Stimulated activated CD4-positive, alpha-beta T cell treated with anti-CD3 and anti-CD28 coated beads, Interleukin-12 subunit alpha, Interleukin-12 subunit beta, amount 100 ng/mL, for 4 hours (primary cell): ENCODE measurements at regions not wholly inside any gene's neighbourhood (a gene's known extent, or its start where the extent isn't known, plus 50 kb on each side); places are given as distances from the start of the nearest gene placed in this dataset.
"Not testable (repeated sequence)": the region's sequence is repeated elsewhere in the genome, so short reads cannot be mapped to it uniquely, and the experiment has no call there.

Experiments used
- DNase-seq: peaks from one replicate; pipeline ENCODE4 v3.0.0-alpha.2; 2020

DNA sequence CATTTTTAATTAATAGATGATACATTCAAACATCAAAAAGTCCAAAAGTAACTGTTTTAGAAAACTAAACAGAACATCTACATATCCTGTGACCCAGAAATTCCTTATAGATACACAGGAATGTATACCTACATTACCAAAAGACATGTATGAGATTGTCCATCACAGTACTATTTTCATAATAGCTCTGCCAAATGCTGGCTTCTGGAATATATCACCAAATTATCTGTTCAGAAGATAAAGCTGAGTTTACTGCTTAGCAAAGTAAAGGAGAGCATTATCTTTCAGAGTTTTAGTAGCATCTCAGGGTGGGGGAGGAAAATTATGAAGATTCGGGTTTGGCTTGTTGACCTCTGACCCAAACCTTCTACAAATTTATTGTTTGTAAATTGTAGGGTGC lies 368.9 kb upstream of the SLC7A11 start:
- no peak for DNase-seq

DNA sequence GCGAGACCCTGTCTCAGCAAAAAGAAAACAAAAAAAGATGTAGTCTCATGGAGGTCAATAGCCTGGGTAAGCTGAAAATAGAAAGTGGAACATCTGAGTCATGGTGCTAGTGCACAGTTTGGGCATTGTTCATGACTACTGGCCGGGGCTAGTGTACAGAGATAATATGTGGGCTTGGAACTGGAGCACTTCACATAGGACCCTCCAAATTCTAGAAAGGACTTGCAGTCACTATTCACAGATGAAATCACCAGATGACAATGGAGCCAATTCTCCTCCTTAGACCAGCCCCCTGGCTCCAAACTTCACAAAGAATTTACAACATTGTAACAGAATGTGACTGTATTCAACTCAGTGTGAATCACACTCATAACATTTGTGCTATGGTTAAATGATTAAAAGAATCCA lies 367.8 kb upstream of the SLC7A11 start:
- DNase-seq: no peak

DNA sequence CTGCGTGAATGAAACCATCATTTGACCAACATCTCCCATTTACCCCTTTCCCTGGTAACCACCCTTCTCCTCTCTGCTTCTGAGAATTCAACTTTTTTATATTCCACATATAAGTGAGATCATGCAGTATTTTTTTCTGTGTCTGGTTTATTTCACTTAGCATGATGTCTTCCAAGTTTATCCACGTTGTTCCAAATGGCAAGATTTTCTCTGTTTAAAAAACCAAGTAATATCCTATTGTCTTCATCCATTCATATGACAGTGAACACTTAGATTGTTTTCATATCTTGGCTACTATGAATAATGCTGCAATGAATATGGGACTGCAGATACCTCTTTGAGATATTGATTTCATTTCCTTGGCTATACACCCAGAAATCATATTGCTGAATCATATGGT lies 362.4 kb upstream of the SLC7A11 start:
- DNase-seq: no peak

DNA sequence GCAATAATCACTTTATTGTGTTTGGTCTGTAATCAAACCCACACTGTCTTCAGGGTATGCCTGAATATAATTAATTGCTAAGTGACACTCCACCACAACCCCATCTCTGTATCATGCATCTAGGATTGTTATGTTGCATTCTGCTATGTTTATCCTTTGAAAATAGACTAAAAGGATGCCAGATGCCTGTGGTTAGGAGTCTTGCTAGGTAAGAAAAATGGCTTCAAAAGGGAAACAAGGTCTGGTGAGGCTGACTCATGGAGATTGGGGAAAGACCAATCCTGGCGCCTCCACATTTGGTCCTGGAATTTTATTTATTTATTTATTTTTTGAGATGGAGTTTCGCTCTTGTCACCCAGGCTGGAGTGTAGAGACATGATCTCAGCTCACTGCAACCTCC lies 360.5 kb upstream of the SLC7A11 start:
- no peak for DNase-seq

DNA sequence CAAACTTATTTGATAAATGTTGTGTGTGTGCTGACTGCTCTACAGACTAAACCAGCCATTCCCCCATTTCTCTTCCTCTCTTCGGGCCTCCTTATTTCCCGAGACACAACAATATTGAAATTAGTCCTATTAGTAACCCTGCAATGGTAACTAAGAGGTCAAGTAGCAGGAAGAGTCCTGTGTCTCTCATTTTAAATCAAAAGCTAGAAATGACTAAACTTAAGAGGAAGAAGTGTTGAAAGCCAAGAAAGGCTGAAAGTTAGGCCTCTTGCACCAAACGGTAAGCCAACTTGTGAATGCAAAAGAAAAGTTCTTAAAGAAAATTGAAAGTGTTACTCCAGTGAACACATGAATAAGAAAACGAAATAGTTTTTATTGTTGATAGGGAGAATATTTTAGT lies 357.8 kb upstream of the SLC7A11 start:
- DNase-seq: no peak

DNA sequence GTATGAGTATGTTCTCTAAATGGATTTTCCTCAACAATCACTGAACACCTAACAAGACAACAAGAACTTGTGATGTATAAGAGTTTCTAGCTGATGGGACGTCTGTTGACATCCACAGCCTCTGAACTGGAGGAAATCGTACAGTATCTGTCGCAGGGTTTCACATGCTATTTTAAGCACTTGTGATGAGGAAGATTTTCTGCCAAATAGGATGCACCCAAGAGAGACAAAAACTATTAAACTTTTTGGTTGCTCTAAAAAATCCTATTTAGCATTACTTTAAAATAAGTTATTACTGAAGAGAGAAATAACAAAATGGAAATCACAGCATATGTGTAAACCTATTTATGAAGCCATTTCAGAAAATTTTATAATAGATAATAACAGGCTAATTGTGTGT lies 356.1 kb upstream of the SLC7A11 start:
- no peak for DNase-seq

DNA sequence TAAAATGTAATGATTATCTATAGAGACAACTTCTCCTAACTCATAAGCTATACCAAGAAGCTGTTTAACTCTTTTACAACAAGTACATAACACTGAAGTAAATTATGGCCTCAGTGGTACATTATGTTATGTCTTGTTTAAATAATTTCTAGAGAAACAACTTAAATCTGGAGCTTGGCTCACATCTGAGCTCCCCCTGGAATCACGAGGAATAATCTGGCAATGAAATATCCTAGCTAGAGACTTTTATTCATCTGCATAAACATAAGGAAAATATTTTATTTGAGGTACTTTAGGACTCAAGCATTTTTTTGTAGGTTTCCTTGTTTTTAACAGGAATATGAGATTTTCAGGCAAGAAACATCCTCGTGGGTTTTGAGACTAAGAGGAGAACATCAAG lies 354.7 kb upstream of the SLC7A11 start:
- DNase-seq: no peak

DNA sequence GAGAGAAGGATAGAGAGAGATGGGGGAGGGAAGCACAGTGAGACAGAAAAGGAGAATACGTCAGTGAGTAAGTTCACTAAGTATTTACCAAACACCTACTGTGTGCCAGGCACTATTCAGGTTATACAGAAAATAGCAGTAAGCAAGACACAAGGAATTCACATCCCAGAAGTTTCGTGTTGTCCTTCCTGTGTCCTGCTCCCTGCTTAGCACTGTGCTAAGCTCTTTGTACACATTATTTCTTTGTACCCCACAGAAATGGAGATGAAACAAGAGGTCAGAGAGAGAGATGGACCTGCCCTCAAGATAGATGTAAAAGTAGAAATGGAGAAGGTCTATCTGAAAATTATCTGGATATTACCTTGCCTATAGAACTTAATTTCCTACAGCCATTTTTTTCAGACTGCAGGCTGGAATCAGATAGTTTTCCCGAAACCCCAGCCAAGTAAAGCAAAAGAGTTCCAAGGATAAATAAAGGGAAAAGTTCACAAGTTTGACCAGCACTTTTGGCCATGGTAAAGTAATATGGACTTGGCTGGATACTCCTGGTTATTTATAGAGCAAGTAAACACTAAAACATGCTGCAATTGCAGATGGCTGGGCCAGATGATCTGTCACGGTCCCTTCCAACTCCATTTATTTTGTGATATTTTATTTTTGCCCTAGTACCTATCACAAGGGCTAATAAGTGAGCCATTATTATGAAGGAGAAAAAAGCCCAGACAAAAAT lies 353.7 kb upstream of the SLC7A11 start:
- no peak for DNase-seq

DNA sequence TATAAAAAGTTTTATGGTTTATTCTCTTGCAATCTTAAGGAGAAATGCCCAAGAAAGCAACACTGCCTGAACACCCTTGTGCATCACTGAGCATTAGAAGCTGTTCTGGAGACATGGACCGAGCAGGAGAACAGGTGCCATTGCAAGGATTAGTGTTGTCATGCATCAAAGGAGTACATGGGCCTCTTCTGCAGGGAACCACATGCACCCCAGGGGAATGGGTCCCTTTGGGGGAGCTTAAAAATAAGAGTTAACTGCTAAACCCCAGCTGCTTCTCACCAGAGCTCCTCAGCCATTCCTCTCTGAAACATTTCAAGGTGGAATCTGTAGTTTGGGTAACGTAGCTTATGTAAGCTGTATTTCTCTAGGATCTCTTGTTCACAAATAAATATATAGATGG lies 353.0 kb upstream of the SLC7A11 start:
- no peak for DNase-seq

DNA sequence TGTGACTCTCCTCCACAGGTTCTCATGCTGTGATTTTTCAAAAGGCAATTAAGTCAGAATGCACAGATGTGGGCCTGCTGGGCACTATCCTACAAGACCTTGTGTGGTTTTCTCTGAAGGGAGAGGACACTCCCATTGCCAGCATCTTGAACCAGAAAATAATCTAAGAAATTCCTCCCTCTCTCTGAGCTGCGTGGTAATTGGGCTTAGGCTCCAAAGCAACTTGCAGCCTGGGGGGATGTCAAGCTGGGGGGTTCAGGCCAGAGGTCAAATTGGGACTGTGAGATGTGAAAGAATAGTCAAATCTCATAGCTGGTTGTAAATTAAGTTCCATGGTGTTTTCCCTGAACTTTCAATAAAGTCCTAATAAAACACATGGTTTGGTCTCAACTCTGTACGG lies 350.6 kb upstream of the SLC7A11 start:
- no peak for DNase-seq

DNA sequence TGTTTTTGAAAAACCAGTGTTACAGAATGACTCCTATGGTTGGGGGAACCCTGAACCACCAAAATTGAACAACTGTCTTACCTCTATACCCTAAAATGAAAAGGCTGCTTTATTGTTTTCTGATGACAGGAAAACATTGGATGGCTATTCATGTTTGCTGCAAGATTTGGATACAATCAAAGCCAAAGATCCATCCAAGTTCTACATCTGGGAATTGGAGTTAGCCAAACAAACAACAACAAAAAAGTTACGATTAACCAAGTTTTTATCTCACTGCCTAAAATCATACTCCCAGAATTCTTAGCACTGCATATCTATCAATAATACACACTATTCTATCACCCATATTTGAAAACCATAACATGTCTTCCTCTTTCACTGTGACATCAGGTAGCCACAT lies 349.7 kb upstream of the SLC7A11 start:
- DNase-seq: no peak

DNA sequence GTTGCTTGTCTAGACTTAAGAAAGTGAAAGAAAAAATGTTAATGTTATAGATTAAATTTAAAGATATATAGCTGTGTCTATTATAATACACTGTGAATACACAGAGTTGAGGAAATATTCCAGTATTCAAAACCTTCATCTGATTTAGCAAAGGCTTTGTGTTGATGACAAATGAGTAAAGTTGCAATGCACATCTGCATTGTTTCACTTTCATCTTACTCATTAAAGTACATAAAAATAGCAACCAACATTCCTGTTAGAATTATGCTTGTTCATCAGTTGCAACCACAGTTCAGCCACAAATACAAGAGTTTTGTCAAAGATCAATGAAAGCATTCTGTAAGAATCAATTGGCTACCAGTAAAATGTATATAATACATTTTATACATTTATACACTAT lies 346.4 kb upstream of the SLC7A11 start:
- no peak for DNase-seq

DNA sequence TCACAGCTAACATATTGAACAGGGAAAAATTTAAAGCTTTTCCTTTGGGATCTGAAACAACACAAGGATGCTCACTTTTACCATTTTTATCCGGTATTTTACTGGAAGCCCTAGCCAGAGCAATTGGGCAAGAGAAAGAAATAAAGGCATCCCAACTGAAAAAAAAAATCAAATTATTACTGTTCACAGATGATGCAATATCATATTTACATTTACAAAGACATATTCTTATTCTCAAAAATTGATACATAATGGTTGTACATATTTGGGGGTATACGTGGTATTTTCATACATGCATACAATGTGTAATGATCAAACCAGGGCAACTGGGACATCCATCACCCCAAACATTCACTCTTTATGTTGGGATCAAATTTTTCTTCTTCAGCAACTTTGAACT lies 337.0 kb upstream of the SLC7A11 start:
- no peak for DNase-seq

DNA sequence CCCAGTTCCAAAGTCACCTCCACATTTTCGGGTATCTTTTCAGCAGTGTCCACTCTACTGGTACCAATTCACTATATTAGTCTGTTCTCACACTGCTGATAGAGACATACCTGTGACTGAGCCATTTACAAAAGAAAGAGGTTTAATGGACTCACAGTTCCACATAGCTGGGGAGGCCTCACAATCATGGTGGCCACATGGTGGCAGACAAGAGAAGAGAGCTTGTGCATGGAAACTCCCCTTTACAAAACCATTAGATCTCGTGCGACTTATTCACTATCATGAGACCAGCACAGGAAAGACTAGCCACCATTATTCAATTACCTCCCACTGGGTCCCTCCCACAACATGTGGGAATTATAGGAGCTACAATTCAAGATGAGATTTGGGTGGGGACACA lies 335.7 kb upstream of the SLC7A11 start:
- not testable (repeated sequence) for DNase-seq

DNA sequence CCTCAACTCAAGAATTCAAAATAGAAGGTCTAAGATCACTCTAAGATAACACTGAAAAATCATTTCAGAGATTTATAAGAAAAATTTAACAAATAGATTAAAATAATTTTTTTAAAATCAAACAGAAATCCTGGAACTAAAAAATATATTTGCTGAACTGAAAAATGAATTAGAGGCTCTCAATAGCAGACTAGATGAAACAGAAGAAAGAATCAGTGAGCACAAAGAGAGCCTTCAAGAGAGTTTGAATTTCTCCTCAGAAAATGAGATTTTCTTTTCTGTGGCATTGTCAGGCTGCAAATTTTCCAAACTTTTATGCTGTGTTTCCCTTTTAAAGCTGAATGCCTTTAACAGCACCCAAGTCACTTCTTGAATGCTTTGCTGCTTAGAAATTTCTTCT lies 335.0 kb upstream of the SLC7A11 start:
- DNase-seq: no peak

DNA sequence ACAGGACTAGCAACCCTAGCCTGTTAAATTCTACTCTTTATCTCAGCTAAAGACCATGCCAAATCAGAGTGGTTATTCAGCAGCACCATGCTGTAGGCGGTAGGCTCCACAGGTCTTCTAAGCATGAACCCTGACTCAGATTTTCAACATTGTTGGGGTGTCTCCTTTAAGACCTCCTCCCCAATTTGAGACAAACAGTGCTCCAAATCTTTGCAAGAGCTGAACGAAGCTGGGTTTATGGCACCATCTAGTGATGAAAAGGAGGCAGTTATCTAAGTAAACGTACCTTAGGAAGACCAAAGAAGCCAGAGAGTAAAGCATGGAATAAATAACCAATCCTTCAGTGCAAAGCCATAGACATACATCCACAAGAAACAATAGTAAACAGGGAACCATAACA lies 334.5 kb upstream of the SLC7A11 start:
- DNase-seq: no peak

DNA sequence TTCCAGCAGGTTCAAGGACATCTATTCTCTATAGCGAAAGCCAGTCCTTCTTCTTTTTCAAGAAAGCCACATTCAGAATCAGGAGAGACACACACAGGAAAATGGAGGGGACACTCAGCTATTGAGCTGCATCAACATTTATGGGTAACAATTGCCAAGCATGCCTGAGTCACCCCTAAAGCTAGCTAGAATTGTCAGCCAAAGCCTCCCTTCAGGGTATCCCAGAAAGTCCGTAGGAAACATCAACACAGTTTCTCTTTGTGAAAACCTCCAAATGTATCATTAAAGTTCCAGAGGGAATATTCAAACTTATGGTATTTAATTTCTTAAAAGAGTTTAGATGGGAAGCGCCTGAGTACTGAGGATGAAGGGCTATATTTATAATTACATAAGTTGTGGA lies 331.1 kb upstream of the SLC7A11 start:
- DNase-seq: no peak

DNA sequence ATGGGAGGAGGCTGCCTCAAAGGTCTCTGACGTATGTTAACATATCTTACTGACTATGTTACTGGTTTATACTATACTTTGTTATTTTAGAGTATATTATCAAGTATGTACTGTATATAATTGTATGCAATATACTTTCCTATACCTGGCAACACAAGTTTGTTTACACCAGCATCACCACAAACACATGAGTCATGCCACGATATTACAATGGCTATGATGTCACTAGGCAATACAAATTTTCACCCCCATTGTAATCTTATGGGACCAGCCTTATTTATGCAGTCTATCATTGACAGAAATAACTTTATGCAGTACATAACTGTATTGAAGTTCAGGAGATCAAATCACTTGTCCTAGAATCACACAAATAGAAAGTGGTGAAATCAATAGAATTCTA lies 329.9 kb upstream of the SLC7A11 start:
- DNase-seq: no peak

DNA sequence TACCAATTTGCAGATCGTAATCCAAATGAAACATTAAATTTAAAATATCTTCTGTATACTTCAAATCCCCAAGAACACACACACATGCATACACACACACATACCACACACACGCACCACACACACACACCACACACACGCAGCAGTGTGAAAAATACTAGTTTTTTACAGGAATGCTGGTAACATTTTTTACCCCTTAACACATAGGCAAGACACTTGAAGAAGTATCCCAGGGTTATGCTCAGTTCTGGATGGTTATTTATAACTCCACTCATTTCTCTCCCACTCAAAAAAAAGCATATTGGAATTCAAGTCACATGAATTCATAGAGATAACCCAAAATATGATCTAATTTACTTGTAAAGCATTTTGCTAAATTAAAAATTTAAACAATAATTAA lies 325.5 kb upstream of the SLC7A11 start:
- no peak for DNase-seq

DNA sequence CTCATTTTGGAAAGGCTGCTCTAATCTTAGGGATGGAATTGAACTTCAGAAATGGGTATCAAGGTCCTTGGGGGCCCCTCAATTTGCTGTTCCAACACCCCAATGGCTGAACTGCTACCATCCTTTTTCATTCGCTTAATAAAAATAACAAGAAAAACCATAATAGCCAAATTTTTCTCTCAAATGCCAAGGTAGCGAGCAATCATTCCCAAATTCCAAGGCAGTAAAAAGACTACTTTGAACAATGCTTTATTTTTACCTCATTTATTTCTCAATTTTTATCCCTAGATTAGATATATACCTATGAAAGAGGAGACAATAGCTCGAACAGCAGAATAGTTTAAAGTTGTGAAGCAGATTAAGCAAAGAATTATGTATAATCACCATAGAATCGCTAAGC lies 323.4 kb upstream of the SLC7A11 start:
- no peak for DNase-seq

DNA sequence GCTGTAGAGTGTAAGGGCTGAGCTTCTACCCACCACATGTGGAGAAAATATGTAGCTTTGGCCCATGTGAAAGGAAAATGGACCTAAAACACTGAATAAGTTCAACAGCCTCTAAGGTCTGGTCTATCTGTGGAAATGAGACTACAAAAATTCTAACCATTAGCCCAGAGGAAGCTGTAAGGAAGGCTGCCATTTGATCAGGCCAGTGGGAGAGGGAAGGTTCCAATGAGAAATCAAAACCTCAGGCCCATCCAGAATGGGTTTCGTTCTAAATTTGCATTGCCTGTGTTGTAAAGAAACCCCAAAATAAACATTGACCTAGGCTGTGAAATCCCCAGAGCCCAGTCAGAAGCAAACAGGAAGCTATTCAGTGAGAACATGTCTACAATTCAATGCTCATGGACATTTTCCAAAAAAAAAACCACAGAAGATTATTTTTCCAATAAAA lies 320.4 kb upstream of the SLC7A11 start:
- no peak for DNase-seq

DNA sequence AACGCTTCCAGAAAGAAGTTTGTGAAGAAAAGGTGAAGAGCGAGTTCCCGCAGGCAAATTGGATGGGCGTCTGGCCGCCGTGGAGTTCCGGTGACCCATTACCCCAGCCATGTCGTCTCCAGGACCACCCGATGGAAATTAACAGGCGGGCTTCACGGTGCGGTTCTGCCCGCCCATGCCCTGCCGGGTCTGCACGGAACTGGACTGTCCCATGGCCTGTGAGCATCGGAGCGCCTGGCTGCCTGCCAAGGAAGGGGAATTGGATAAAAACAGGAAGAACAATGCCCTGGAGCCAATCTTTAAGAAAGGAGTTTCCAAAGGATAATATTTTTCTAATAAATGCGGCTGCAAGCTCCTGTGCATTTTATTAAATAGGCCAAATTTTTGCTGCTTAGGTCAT lies 319.8 kb upstream of the SLC7A11 start:
- no peak for DNase-seq

DNA sequence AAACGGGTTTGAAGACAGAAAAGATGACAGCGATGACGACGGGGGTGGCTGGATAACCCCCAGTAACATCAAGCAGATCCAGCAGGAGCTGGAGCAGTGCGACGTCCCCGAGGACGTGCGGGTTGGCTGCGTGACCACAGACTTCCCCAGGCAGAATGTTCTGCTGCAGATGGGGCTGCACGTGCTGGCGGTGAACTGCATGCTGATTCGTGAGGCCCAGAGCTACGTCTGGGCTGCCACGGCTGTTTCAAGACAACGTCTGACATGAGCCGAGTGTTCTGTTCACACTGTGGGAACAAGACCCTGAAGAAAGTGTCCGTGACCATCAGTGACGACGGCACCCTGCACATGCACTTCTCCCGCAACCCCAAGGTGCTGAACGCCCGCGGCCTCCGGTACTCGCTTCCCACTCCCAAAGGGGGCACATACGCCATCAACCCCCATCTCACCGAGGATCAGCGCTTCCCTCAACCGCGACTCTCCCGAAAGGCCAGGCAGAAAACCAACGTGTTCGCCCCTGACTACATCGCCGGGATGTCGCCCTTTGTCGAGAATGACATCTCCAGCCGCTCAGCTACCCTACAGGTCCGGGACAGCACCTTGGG lies 319.2 kb upstream of the SLC7A11 start:
- no peak for DNase-seq

DNA sequence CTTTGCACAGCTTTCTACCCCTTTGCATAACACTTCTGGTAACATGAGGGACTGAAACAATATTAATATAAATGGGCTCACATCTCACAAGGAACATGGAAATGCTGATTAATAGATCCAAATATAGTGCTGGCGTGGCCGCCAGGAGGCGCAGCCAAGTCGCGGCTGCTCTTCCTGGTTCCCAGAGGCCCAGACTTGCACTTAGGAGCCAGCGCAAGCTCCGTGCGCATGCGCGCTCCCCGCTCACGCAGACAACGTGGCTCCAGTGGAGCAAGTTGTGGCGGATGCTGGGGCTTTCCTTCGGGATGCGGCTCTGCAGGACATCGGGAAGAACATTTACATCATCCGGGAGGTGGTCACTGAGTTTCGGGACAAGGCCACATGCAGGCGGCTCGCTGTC lies 318.3 kb upstream of the SLC7A11 start:
- no peak for DNase-seq

DNA sequence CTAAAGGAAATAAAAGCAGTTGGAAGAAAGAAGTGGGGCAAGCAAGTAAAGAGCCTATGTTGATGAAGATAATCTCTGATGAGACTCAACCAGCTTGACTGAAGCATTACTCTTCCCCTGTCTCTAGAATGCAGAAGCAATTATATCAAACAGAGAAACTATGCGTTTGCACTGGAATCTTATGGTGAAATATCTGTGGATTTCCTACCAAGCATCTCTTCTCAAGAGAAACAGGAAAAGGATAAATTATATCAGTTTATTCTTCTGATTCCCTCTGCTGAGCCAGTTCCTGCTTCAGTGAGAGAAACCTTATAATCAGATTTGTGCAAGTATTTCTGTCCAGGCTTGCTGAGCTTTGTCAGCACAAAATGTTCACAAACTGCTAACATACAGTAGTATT lies 316.7 kb upstream of the SLC7A11 start:
- no peak for DNase-seq
